ENCODE measurements at regions not wholly inside any gene's neighbourhood (a gene's known extent, or its start where the extent isn't known, plus 50 kb on each side); places are given as distances from the start of the nearest gene placed in this dataset.
"Not testable (repeated sequence)": the region's sequence is repeated elsewhere in the genome, so short reads cannot be mapped to it uniquely, and the experiment has no call there.

DNA sequence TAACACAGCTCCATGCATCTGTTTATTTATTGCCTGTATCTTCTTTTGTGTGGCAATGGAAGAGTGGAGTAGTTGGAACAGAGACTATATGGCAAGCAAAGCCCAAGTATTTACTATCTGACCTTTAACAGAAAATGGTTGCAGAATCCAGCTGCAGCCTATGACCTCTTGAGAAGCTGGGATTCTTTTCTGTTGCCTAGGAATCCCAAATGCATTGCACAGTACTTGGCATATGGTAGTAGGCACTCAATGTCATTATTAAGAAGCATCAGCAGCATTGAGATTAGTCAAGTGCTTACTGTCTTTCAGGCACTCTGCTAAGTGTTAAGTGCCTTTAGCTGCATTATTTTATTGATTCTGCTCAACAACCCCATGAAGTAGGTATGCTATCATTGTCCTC is 331.6 kb downstream of the CCDC85A start:
- DNase-seq (ENCODE audit: low read depth), result no peak

DNA sequence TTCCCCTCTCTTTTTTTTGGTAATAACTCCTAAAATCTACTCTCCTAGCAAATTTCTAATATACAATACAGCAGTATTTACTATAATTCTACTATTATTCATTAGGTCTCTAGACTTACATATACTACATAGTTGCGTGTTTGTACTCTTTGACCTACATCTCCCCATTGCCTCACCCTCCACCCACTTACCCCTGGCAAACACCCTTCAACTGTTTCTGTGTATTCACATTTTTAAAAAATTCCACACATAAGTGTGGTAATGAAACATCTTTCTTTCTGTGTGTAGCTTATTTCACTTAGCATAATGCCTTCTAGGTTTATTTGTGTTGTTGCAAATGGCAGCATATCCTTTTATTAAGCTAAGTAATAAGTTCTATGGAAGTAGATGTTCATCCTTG is 336.0 kb downstream of the CCDC85A start:
- no peak for DNase-seq (ENCODE audit: low read depth)

- DNase-seq (ENCODE audit: low read depth), result peak; percentile 29
These were observed 338.9 kb downstream of the CCDC85A start for GRCh38 chr2:56522605-56523089.

GRCh38 chr2:56523816-56524215 is 340.0 kb downstream of the CCDC85A start:
- no peak for DNase-seq (ENCODE audit: low read depth)

DNA sequence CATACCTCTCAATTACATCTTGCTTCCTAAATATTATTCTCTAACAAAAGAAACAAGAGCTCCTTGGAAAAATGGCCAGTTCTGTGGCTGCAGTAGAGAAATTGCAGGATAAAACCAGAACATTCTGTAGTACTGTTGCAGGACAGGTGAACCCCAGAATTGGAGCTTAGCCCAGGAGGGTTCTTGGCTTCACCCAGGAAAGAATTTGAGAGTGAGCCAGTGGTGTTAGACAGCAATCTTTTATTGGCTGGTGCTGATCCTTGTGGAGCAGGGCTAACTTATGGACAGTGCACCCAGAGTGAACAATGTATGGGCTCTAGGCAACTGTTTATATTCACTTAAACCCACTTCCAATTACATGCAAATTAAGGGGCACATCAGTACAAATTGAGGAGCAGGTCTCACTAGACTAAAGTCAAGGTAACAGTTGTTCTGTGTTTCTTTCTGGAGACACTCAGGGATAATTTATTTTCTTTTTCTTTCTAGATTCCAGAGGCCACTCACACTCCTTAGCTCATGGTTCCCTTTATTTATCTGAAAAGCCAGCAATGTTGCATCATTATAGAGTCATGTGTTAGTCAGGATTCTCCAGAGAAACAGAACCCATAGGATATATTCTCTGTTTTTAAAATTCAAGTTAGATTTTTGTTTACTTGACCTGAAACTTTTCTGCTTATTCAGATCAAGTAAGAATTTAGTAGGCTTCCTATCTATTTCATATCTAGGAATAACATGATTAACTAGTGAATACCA is 348.1 kb downstream of the CCDC85A start:
- no peak for DNase-seq (ENCODE audit: low read depth)

DNA sequence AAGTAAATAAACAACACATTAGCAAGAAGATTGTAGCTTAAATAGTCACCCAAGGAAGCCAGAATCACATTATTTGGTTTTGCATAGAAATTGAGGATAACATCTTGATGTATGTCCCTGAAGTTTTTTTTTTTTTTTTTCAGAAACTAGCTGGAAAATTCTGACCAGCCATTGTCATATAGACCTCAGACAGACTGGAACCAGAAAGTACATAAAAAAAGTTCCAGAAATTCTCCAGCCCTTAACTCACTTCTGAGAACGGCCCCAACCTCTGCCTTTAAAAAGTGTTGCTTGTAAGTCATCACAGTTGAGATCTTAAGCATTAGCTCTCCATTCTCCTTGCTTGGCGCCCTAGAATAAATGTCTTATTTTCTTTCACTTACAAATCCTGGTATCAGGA is 350.5 kb downstream of the CCDC85A start:
- DNase-seq (ENCODE audit: low read depth), result no peak

GRCh38 chr2:56537756-56538155 is 354.0 kb downstream of the CCDC85A start:
- DNase-seq (ENCODE audit: low read depth), result no peak

DNA sequence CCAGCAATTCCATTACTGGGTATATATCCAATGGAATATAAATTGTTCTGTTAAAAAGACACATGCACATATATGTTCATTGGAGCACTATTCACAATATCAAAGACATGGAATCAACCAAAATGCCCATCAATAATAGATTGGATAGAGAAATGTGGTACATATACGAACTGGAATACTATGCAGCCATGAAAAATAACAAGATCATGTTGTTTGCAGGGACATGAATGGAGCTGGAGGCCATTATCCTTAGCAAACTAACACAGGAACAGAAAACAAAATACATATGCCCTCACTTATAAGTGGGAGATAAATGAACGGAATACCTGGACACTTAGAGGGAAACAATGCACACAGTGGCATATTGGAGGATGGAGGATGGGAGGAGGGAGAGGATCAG is 355.8 kb downstream of the CCDC85A start:
- no peak for DNase-seq (ENCODE audit: low read depth)

- DNase-seq (ENCODE audit: low read depth), result no peak
These were observed 356.7 kb downstream of the CCDC85A start for GRCh38 chr2:56540467-56540866.

- DNase-seq (ENCODE audit: low read depth), result no peak
These were observed 357.1 kb downstream of the CCDC85A start for GRCh38 chr2:56540916-56541315.

- no peak for DNase-seq (ENCODE audit: low read depth)
These were observed 358.4 kb downstream of the CCDC85A start for GRCh38 chr2:56542213-56542612.

- DNase-seq (ENCODE audit: low read depth), result no peak
These were observed 381.4 kb downstream of the CCDC85A start for GRCh38 chr2:56565143-56565542.

DNA sequence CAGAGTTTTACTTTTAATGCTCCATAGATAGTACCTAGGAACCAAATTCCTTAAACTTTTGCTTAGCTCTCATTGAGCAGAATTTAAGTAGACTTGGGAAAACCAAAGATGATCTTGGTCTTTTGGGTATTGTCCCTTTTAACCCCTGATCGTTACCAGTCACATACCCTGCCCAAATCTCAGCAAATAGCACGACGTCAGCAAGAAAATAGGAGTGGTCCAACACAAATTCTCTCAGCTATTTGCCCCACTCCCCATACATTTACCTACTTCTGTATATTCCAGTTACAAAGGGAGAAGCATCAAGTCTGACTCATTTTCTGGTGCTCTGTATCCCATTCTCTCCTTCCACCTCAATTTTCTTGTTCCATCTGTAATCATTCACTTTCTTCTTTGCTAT is 387.3 kb downstream of the CCDC85A start:
- DNase-seq (ENCODE audit: low read depth), result no peak

DNA sequence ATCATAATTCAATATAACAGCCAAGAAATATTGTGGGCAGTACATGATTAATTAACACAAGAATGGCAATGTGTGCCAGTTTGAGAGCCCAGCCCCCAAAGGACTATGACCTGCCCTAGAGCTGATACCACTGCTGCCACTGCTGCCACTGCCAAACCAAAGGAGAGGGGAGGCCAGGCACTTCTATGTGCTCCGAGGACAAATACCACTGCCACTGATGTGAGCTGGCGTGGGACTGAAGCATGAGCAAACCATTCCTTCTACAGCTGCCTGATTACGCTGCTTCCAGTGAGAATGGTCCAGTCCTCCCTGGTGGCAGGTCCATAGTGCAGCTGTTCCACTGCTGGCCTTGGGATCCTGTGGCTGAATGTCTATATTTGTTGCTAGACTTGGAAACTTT is 392.2 kb downstream of the CCDC85A start:
- no peak for DNase-seq (ENCODE audit: low read depth)

- DNase-seq (ENCODE audit: low read depth), result peak; percentile 44
These were observed 396.5 kb downstream of the CCDC85A start for GRCh38 chr2:56580242-56580641.

DNA sequence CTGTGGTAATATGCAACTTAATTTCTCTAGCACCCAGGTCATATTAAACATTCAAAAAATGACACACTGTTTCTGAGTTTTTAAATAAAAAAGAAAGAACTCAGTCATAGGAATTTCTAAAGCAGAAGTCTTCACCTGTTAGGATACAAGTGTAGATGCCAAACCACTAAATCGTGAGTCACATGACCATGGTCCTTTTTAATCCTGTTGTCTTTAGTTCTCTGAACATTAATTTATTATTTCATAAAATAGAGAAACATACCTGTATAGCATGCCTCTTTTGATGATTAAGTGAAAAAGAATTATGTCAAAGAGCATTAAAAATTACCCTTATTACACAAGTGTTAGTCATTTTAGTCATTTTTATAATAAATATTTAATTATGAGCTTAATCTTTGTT is 398.8 kb downstream of the CCDC85A start:
- no peak for DNase-seq (ENCODE audit: low read depth)

DNA sequence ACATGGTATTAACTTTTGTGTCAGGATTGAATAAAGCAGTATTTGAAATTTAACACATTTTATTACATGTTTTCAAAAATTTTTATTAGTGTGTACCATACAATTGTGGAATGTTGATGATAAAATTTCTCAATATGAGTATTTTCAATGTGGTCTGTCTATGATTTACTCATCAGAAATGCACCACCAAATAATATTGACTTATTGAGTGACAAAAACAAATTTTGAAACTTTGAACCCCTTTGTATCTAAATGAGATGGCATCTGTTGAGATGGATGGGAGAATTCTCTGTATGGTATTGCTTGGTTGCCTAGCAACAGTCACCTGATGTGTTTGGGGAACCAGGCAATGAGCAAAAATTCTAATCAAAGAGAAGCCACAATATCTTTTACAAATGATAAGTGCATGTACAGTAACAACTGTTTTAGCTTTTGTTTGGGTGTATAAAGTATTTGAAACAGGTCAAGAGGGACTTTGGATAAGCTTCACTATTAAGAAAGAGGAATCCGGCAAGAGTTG is 400.1 kb downstream of the CCDC85A start:
- no peak for DNase-seq (ENCODE audit: low read depth)

GRCh38 chr2:56587456-56587855 is 403.7 kb downstream of the CCDC85A start:
- DNase-seq (ENCODE audit: low read depth), result no peak

DNA sequence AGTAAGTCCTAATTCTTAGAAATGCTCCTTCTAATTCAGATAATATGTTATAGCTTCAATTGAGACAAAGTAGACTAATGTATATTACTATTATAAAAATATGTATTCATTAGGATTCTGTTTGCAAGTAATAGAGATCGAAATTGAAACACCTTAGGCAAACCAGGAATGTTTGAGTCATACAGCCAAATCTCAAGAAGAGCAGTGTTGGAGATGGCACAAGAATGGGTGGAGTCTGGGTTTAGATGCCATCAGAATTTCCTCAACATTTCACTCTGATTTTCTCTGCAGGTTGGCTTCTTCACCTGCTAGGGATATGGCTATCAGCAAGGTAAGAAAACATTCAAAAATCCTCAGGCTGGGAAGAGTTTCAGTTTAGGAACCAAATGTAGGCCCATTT is 405.4 kb downstream of the CCDC85A start:
- DNase-seq (ENCODE audit: low read depth), result no peak

DNA sequence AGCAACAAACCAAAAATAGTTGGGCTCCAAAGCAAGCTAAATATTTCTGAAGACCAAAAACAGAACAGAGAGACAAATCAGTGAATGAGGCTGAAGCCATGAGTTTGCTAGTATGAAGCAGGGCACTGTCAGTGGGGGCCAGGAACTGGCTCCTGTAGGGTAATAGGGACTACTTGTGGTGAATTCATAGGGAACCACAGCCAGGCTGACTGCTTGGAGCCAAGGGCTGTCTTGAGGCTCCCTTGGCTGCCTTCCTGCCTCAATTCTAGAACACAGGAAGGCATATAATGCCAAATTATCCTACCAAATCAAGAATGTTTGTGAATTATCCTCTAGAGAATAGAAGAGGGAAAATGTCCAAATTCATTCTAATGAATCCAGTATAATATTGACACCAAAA is 406.0 kb downstream of the CCDC85A start:
- DNase-seq (ENCODE audit: low read depth), result no peak

DNA sequence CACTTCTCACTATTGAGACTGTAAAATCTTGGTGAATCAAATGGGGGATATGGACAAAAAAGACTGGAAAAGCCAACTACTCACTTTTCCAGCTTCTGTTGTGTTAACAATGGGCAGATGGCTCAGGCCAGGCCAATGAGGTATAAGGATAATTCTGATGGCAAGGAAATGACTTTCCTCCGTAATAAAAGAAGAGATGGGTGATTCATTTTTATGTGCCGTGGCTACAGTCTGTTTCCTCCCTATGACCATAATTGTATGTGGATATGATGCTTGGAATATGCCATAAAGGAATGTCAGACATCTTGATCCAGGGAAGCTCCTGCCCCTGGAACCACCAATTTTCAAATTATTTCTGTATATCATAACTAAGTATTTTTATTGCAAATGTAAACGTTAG is 406.8 kb downstream of the CCDC85A start:
- DNase-seq (ENCODE audit: low read depth), result no peak

DNA sequence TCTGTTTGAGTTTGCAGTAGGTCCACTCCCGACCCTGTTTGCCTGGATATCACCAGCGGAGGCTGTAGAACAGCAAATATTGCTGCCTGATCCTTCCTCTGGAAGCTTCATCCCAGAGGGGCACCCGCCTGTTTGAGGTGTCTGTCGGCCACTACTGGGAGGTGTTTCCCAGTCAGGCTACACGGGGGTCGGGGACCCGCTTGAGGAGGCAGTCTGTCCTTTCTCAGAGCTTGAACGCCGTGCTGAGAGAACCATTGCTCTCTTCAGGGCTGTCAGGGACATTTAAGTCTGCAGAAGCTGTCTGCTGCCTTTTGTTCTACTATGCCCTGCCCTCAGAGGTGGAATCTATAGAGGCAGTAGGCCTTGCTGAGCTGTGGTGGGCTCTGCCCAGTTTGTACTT is 422.3 kb downstream of the CCDC85A start:
- DNase-seq (ENCODE audit: low read depth), result not testable (repeated sequence)

DNA sequence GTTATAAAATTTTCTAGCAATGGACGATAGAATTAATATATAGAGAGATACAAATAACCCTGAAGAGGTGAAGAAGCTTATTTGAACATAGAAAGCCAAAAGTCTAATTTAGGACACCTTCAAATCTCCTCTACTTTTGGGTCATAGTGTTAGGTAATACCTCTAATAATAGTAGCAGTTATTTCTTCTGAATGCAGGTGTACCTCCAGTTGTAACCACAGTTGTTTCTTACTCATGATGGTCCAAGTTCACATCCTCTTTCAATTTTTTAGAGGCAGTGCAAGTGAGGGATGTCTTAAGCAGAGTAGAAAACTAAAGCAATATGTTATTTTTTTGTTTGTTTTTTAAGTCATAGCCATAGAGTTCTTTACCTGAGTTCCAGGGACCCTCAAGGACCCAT is 429.5 kb downstream of the CCDC85A start:
- DNase-seq (ENCODE audit: low read depth), result no peak

- DNase-seq (ENCODE audit: low read depth), result peak; percentile 42
These were observed 430.1 kb downstream of the CCDC85A start for GRCh38 chr2:56613920-56614319.

All from RPMI7951 (cell line).